Type B pancreatic cell (in vitro differentiated cells): ENCODE measurements at regions not wholly inside any gene's neighbourhood (a gene's known extent, or its start where the extent isn't known, plus 50 kb on each side); places are given as distances from the start of the nearest gene placed in this dataset.

Experiments used
- DNase-seq: peaks from one replicate; pipeline ENCODE4 v3.0.0; 2021; ENCODE audit warnings: mixed read lengths; ENCODE audit not compliant: unreplicated experiment; ENCODE audit errors: extremely low spot score
- H3K27ac Mint-ChIP-seq: 2 replicates; pipeline ENCODE4 v1.8.0; 2021; ENCODE audit warnings: mild to moderate bottlenecking, mixed read lengths
- H3K27me3 Mint-ChIP-seq: 2 replicates; pipeline ENCODE4 v1.8.0; 2021; ENCODE audit warnings: mixed read lengths
- H3K36me3 Mint-ChIP-seq: 2 replicates; pipeline ENCODE4 v1.8.0; 2021; ENCODE audit warnings: mixed read lengths
- H3K4me1 Mint-ChIP-seq: one replicate; pipeline ENCODE4 v1.8.0; 2021; ENCODE audit warnings: mixed read lengths; ENCODE audit not compliant: unreplicated experiment
- H3K4me3 Mint-ChIP-seq: 2 replicates; pipeline ENCODE4 v1.8.0; 2021; ENCODE audit warnings: mild to moderate bottlenecking, mixed read lengths
- H3K9me3 Mint-ChIP-seq: 2 replicates; pipeline ENCODE4 v1.8.0; 2021; ENCODE audit warnings: mixed read lengths
- CTCF ChIP-seq: fragments of 200-600 bp; sonication (generic); conservative IDR thresholded peaks from 2 replicates; pipeline ENCODE4 v1.5.0; 2021; ENCODE audit warnings: antibody characterized with exemption, mild to moderate bottlenecking

- DNase-seq, result no peak
- no peaks in the 10 kb centered on the region for H3K36me3 Mint-ChIP-seq
- H3K4me1 Mint-ChIP-seq, result peaks cover 11% of the 10 kb centered on the region
- peak overlapping the region; percentile 4 for H3K27ac Mint-ChIP-seq
- no peak overlapping the region for H3K4me3 Mint-ChIP-seq
- H3K9me3 Mint-ChIP-seq, result peaks cover 4% of the 10 kb centered on the region
- TF ChIP-seq CTCF, result no peak
- no peaks in the 10 kb centered on the region for H3K27me3 Mint-ChIP-seq
These were observed 75.7 kb upstream of the SNX2 start for GRCh38 chr5:122699201-122699600.

- Mint-ChIP-seq H3K36me3 (no peaks in the 10 kb centered on the region), H3K4me1 (peaks cover 11% of the 10 kb centered on the region), H3K27me3 (no peaks in the 10 kb centered on the region), H3K9me3 (no peaks in the 10 kb centered on the region), H3K4me3 (no peak overlapping the region), H3K27ac (no peak overlapping the region)
- TF ChIP-seq CTCF, result no peak
- DNase-seq, result no peak
These were observed 73.0 kb upstream of the SNX2 start for GRCh38 chr5:122701640-122702523.

GRCh38 chr5:122702524-122702875 is 72.4 kb upstream of the SNX2 start:
- no peak for DNase-seq
- Mint-ChIP-seq H3K9me3 (no peaks in the 10 kb centered on the region), H3K27ac (no peak overlapping the region), H3K4me1 (peaks cover 11% of the 10 kb centered on the region), H3K4me3 (no peak overlapping the region), H3K36me3 (no peaks in the 10 kb centered on the region), H3K27me3 (no peaks in the 10 kb centered on the region)
- TF ChIP-seq CTCF, result no peak

- no peaks in the 10 kb centered on the region for H3K9me3 Mint-ChIP-seq
- no peak for DNase-seq
- peaks cover 11% of the 10 kb centered on the region for H3K4me1 Mint-ChIP-seq
- no peaks in the 10 kb centered on the region for H3K36me3 Mint-ChIP-seq
- TF ChIP-seq CTCF, result no peak
- H3K4me3 Mint-ChIP-seq, result no peak overlapping the region
- no peaks in the 10 kb centered on the region for H3K27me3 Mint-ChIP-seq
- H3K27ac Mint-ChIP-seq, result no peak overlapping the region
These were observed 71.7 kb upstream of the SNX2 start for GRCh38 chr5:122703203-122703602.

GRCh38 chr5:122704247-122705036 is 70.4 kb upstream of the SNX2 start:
- peak; percentile 81 for TF ChIP-seq CTCF
- DNase-seq, result no peak

More at GRCh38 chr5:122704247-122705036, 70.4 kb upstream of the SNX2 start:
- Mint-ChIP-seq H3K27ac (no peak overlapping the region), H3K4me1 (peaks cover 4% of the 10 kb centered on the region), H3K9me3 (no peaks in the 10 kb centered on the region), H3K36me3 (no peaks in the 10 kb centered on the region), H3K4me3 (no peak overlapping the region), H3K27me3 (no peaks in the 10 kb centered on the region)
